ENCODE measurements at regions not wholly inside any gene's neighbourhood (a gene's known extent, or its start where the extent isn't known, plus 50 kb on each side); places are given as distances from the start of the nearest gene placed in this dataset.

GRCh38 chr1:29687601-29688244 is 451.4 kb downstream of the PTPRU start:
- TF ChIP-seq CTCF (IDR thresholded peaks at IDR 0.05; ENCODE audit: low read depth, low read length, missing control alignments) = no peak
- Histone ChIP-seq H3K4me3 (ENCODE audit: low read depth, low read length) (no peak overlapping the region), H3K27me3 (replicated peaks) (no peaks in the 10 kb centered on the region), H3K27ac (no peak overlapping the region), H3K36me3 (replicated peaks) (no peaks in the 10 kb centered on the region)
- in situ Hi-C loops (cut with HindIII; ENCODE audit: low pct_ligation_motif_present, low sequenced_read_pairs) = no loop called here
- no peak for DNase-seq

- no peak for DNase-seq
- Histone ChIP-seq H3K27ac (no peak overlapping the region), H3K36me3 (replicated peaks) (no peaks in the 10 kb centered on the region), H3K27me3 (replicated peaks) (no peaks in the 10 kb centered on the region), H3K4me3 (ENCODE audit: low read depth, low read length) (no peak overlapping the region)
- in situ Hi-C loops (cut with HindIII; ENCODE audit: low pct_ligation_motif_present, low sequenced_read_pairs) = no loop called here
- TF ChIP-seq CTCF (IDR thresholded peaks at IDR 0.05; ENCODE audit: low read depth, low read length, missing control alignments) = no peak
Observed at GRCh38 chr1:29687166-29687565, 450.8 kb downstream of the PTPRU start.

GRCh38 chr1:29686012-29686930 is 449.9 kb downstream of the PTPRU start:
- TF ChIP-seq CTCF (IDR thresholded peaks at IDR 0.05; ENCODE audit: low read depth, low read length, missing control alignments) = no peak
- DNase-seq = no peak
- H3K4me3 ChIP-seq (ENCODE audit: low read depth, low read length) = no peak overlapping the region
- H3K27me3 ChIP-seq (replicated peaks) = no peaks in the 10 kb centered on the region
- no peaks in the 10 kb centered on the region for H3K36me3 ChIP-seq (replicated peaks)
- in situ Hi-C loops (cut with HindIII; ENCODE audit: low pct_ligation_motif_present, low sequenced_read_pairs) = no loop called here
- H3K27ac ChIP-seq = no peak overlapping the region

GRCh38 chr1:29685387-29685786 is 449.1 kb downstream of the PTPRU start:
- no peak for TF ChIP-seq CTCF (IDR thresholded peaks at IDR 0.05; ENCODE audit: low read depth, low read length, missing control alignments)
- Histone ChIP-seq H3K27ac (no peak overlapping the region), H3K36me3 (replicated peaks) (no peaks in the 10 kb centered on the region), H3K4me3 (ENCODE audit: low read depth, low read length) (no peak overlapping the region), H3K27me3 (replicated peaks) (no peaks in the 10 kb centered on the region)
- in situ Hi-C loops (cut with HindIII; ENCODE audit: low pct_ligation_motif_present, low sequenced_read_pairs) = no loop called here
- DNase-seq = no peak

GRCh38 chr1:29684141-29684540 is 447.8 kb downstream of the PTPRU start:
- Histone ChIP-seq H3K4me3 (ENCODE audit: low read depth, low read length) (no peak overlapping the region), H3K36me3 (replicated peaks) (no peaks in the 10 kb centered on the region), H3K27me3 (replicated peaks) (no peaks in the 10 kb centered on the region), H3K27ac (no peak overlapping the region)
- no peak for TF ChIP-seq CTCF (IDR thresholded peaks at IDR 0.05; ENCODE audit: low read depth, low read length, missing control alignments)
- in situ Hi-C loops (cut with HindIII; ENCODE audit: low pct_ligation_motif_present, low sequenced_read_pairs) = no loop called here
- no peak for DNase-seq
